ENCODE measurements at regions not wholly inside any gene's neighbourhood (a gene's known extent, or its start where the extent isn't known, plus 50 kb on each side); places are given as distances from the start of the nearest gene placed in this dataset.

DNA sequence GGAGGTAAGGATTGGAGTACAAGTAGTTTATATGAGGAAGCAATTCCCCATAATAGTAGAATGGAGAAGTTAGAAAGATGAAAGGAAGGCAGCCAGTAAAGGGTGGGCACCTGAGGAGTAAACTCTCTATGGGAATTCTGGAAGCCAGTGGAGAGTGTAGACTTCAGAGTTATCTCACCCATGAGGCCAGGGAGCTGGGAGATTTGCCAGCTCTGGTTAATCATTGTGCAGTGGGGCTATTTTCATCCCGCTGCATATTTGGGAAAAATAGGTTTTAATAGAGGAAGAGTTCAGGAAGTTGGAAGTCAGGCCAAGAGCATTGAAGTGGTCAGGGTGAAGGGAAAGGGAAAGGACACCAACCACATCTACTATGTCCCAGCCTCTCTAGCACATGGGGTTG is 242.3 kb upstream of the BRINP1 start:
- Mint-ChIP-seq H3K27me3 (ENCODE audit: unreplicated experiment) (no peaks in the 10 kb centered on the region), H3K4me1 (ENCODE audit: low read depth, unreplicated experiment) (no peaks in the 10 kb centered on the region), H3K27ac (ENCODE audit: unreplicated experiment) (no peak overlapping the region), H3K9me3 (ENCODE audit: unreplicated experiment) (no peaks in the 10 kb centered on the region), H3K36me3 (ENCODE audit: unreplicated experiment) (no peaks in the 10 kb centered on the region), H3K4me3 (ENCODE audit: unreplicated experiment) (no peak overlapping the region)
- no peak for DNase-seq
- TF ChIP-seq, protein P1, sequence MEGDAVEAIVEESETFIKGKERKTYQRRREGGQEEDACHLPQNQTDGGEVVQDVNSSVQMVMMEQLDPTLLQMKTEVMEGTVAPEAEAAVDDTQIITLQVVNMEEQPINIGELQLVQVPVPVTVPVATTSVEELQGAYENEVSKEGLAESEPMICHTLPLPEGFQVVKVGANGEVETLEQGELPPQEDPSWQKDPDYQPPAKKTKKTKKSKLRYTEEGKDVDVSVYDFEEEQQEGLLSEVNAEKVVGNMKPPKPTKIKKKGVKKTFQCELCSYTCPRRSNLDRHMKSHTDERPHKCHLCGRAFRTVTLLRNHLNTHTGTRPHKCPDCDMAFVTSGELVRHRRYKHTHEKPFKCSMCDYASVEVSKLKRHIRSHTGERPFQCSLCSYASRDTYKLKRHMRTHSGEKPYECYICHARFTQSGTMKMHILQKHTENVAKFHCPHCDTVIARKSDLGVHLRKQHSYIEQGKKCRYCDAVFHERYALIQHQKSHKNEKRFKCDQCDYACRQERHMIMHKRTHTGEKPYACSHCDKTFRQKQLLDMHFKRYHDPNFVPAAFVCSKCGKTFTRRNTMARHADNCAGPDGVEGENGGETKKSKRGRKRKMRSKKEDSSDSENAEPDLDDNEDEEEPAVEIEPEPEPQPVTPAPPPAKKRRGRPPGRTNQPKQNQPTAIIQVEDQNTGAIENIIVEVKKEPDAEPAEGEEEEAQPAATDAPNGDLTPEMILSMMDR (IDR thresholded peaks at IDR 0.05; ENCODE audit: partially characterized antibody, unreplicated experiment): no peak

DNA sequence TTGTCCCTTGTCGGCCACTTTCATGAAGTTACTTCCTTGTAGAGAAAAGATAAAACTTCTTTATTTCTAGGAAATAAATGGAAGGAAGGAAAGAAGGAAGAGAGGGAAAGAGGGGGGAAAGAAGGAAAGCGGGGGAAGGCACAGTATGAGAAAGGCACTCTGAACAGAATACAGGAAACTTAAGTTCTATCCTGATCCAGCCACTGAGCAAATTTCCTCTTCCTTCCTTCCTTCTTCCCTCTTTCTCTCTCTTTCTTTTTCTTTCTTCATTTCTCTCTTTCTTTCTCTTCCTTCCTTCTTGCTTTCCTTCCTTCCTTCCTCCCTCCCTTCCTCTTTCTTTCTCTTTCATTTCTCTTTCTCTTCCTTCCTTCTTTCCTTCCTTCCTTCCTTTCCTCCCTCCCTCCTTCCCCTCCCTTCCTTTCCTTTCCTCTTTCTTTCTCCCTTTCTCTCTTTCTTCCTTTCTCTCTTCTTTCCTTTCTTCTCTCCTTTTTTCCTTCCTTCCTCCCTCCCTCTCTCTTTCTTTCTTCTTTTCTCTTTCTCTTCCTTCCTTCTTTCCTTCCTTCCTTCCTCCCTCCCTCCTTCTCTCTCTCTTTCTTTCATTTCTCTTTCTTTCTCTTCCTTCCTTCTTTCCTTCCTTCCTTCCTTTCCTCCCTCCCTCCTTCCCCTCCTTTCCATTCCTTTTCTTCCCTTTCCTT is 240.2 kb upstream of the BRINP1 start:
- Mint-ChIP-seq H3K4me1 (ENCODE audit: low read depth, unreplicated experiment) (no peaks in the 10 kb centered on the region), H3K36me3 (ENCODE audit: unreplicated experiment) (peaks cover 10% of the 10 kb centered on the region), H3K4me3 (ENCODE audit: unreplicated experiment) (no peak overlapping the region), H3K27ac (ENCODE audit: unreplicated experiment) (no peak overlapping the region), H3K9me3 (ENCODE audit: unreplicated experiment) (no peaks in the 10 kb centered on the region), H3K27me3 (ENCODE audit: unreplicated experiment) (no peaks in the 10 kb centered on the region)
- TF ChIP-seq, protein P1 (IDR thresholded peaks at IDR 0.05; ENCODE audit: partially characterized antibody, unreplicated experiment): no peak
- no peak for DNase-seq

DNA sequence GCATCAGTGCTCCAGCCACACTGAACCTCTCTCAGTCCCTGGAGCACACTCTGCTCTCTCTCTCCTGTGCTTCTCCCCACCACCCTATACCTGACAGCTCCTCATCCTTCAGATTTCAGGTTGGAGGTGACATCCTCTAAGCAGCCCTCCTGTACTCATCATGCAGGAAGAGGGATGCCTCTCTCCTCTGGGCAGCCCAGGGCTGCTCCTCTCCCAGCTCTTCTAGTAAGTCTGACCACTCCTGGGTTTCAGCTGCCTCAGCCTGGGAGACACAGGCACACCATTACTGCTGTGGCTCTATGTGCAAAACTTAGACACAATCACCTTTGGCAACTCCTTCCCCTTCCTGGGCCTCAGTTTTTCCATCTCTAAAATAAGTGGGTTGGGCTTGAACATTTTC is 232.4 kb upstream of the BRINP1 start:
- Mint-ChIP-seq H3K4me3 (ENCODE audit: unreplicated experiment) (no peak overlapping the region), H3K9me3 (ENCODE audit: unreplicated experiment) (no peaks in the 10 kb centered on the region), H3K4me1 (ENCODE audit: low read depth, unreplicated experiment) (no peaks in the 10 kb centered on the region), H3K27me3 (ENCODE audit: unreplicated experiment) (peaks cover 1% of the 10 kb centered on the region), H3K36me3 (ENCODE audit: unreplicated experiment) (peaks cover 10% of the 10 kb centered on the region), H3K27ac (ENCODE audit: unreplicated experiment) (no peak overlapping the region)
- TF ChIP-seq, protein P1 (IDR thresholded peaks at IDR 0.05; ENCODE audit: partially characterized antibody, unreplicated experiment): no peak
- DNase-seq: no peak

DNA sequence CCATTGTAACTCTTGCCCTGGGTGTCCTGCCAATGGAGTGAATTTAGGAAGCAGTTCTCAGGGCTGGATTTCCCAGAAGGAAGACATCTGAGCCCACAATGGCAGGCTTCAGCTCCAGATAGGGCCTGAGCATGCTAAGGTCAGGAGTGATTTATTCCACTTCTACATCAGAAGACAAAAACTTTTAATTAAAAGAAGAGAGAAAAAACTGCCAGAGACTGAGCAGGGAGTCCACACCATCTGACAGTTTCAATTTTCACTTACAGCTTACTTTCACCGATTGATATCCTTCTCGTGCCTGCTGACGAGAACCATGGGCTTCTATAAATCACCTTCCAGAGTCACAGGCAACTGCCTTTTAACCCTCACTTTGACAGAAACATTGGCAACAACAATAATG is 228.3 kb upstream of the BRINP1 start:
- H3K9me3 Mint-ChIP-seq (ENCODE audit: unreplicated experiment): no peaks in the 10 kb centered on the region
- H3K27me3 Mint-ChIP-seq (ENCODE audit: unreplicated experiment): peaks cover 1% of the 10 kb centered on the region
- no peak overlapping the region for H3K4me3 Mint-ChIP-seq (ENCODE audit: unreplicated experiment)
- TF ChIP-seq, protein P1 (IDR thresholded peaks at IDR 0.05; ENCODE audit: partially characterized antibody, unreplicated experiment): no peak
- H3K4me1 Mint-ChIP-seq (ENCODE audit: low read depth, unreplicated experiment): no peaks in the 10 kb centered on the region
- H3K36me3 Mint-ChIP-seq (ENCODE audit: unreplicated experiment): no peaks in the 10 kb centered on the region
- H3K27ac Mint-ChIP-seq (ENCODE audit: unreplicated experiment): no peak overlapping the region
- no peak for DNase-seq

DNA sequence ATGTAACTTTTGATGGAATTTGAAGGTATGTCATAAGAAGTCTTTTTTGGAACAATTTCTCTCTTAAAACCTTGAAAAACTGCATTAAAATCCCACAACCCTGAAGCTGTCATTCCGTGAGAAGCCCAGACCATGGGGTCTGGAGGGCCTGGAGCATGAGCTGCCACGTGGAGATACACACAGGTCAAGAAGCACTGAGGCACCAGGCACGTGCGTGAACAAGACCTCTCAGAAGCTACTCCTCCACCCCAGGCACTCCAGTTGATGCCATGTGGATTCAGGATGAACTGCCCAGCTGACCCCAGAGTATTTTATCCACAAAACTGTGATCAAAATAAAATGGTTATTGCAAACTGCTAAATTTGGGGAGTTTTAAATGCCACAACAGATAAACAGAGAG is 227.5 kb upstream of the BRINP1 start:
- no peak overlapping the region for H3K27ac Mint-ChIP-seq (ENCODE audit: unreplicated experiment)
- no peak overlapping the region for H3K4me3 Mint-ChIP-seq (ENCODE audit: unreplicated experiment)
- TF ChIP-seq, protein P1 (IDR thresholded peaks at IDR 0.05; ENCODE audit: partially characterized antibody, unreplicated experiment): no peak
- no peak for DNase-seq
- peaks cover 1% of the 10 kb centered on the region for H3K27me3 Mint-ChIP-seq (ENCODE audit: unreplicated experiment)
- no peaks in the 10 kb centered on the region for H3K9me3 Mint-ChIP-seq (ENCODE audit: unreplicated experiment)
- no peaks in the 10 kb centered on the region for H3K4me1 Mint-ChIP-seq (ENCODE audit: low read depth, unreplicated experiment)
- H3K36me3 Mint-ChIP-seq (ENCODE audit: unreplicated experiment): no peaks in the 10 kb centered on the region

All from glutamatergic neuron (in vitro differentiated cells).